Hematopoietic multipotent progenitor cell treated with erythropoietin and hydrocortisone succinate and interleukin-3 and kit ligand, for 6 days (in vitro differentiated cells): ENCODE measurements at regions not wholly inside any gene's neighbourhood (a gene's known extent, or its start where the extent isn't known, plus 50 kb on each side); places are given as distances from the start of the nearest gene placed in this dataset.
"Not testable (repeated sequence)": the region's sequence is repeated elsewhere in the genome, so short reads cannot be mapped to it uniquely, and the experiment has no call there.

ENCODE experiments used
- DNase-seq: peaks from one replicate; pipeline ENCODE4 v3.0.0-alpha.2; 2015

DNA sequence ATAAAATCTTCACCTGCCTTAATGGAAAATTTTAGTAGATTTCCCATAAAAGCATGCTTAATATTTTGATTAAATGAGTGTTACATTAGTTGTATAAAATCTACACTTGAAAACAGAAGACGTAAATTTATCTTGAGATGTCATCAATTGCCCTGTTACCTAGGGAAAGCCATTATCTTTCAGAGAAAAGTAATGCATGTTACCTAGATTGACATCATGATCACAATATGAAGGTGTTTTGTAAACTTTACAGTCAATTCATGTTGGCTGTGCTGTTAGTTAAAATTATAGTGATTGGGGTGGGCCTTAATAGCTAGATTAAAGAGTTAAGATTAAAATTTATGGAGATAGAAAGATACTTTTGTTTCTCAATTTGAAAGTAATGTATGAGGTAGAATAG, 293.2 kb upstream of the PCDH18 start:
- DNase-seq = no peak

DNA sequence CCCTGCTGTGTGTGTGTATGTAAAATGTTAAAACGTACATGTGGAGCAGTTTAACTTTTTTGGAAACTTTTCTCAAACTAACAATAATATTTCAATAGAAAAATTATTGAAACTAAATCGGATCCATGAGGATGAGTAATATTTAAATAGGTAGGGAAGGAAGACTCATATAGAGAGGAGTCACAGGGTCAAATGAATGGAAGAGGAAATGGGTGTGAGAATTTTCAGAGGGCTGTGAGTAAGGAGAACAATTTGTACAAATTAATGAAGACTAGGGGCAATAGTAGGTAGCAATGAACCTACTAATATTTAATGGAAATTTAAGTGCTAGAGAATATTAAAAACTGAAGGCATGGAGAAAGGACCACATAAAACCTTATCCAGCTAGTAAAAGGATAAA, 290.7 kb upstream of the PCDH18 start:
- no peak for DNase-seq

DNA sequence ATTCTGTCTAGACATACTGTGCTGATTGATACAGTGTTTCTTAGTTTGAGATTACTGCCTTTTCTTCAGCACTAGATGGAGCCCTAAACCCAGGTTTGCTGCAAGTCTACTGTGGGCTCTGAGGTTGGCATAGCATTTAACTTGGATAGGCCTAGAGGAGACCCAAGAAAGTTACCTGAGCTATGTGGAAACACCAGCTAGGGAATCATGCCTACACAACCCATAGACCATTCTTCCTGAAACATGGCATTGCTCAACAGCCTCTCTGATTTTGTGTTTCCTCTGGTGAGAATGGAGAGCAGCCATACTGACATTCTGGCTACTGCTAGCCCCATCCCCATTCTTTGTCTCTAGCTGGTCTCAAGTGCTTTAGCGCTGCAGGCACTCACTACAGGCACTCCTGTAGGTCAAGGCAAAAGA, 287.7 kb upstream of the PCDH18 start:
- DNase-seq = peak; percentile 60

- DNase-seq = no peak
Measured at GRCh38 chr4:137812258-137812657, 280.0 kb upstream of the PCDH18 start.

GRCh38 chr4:137806420-137806819, 274.1 kb upstream of the PCDH18 start:
- DNase-seq = no peak

DNA sequence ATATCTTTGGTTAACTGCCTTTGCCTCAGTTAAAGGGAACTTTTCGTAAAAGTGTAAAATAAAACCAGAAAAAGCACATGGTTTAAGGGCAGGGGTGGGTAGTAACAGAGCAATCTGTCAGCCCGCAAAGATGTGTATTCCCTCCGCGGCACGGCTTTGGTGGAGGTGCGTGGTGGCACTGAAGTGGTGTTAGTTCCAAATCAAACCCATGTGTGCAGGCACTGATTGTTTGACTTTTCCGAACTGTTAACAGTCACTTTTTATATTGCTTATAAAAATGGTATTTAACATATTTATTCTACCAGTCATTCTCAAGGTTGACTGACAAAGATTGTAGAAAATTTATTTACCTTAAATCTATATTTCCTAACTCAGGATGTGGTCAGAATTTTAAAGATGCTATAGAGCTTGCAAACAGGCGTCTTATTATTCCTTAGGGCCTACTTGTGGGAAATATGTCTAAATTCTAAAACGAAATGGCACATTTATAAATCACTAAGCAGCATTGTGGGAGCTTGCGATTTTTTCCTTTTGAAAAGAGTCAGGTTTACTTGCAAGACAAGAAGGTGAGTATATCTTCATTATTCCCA, 272.7 kb upstream of the PCDH18 start:
- DNase-seq = no peak

DNA sequence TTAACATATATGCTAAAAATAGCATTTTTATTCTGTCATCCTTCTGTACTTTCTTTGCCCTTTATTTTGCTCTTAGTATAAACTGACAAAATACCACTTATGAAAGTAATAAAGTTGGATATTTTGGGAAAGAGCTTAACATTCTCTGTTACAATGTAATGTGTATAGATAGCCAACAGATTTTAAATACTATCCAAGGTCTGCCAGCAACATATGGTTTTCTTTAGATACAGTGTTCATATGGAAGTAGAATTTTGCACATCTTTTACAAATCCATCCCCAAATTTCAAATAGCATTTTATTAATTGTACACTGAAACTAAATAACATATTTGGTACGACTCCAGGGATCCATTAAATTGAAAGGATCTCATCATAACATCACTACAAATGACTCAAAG, 268.6 kb upstream of the PCDH18 start:
- DNase-seq = no peak

- no peak for DNase-seq
Measured at GRCh38 chr4:137794764-137795254, 262.5 kb upstream of the PCDH18 start.

- not testable (repeated sequence) for DNase-seq
Measured at GRCh38 chr4:137789263-137789662, 257.0 kb upstream of the PCDH18 start.

GRCh38 chr4:137783923-137784322, 251.6 kb upstream of the PCDH18 start:
- not testable (repeated sequence) for DNase-seq

- DNase-seq = no peak
Measured at GRCh38 chr4:137775701-137776100, 243.4 kb upstream of the PCDH18 start.

GRCh38 chr4:137774501-137774900, 242.2 kb upstream of the PCDH18 start:
- no peak for DNase-seq

DNA sequence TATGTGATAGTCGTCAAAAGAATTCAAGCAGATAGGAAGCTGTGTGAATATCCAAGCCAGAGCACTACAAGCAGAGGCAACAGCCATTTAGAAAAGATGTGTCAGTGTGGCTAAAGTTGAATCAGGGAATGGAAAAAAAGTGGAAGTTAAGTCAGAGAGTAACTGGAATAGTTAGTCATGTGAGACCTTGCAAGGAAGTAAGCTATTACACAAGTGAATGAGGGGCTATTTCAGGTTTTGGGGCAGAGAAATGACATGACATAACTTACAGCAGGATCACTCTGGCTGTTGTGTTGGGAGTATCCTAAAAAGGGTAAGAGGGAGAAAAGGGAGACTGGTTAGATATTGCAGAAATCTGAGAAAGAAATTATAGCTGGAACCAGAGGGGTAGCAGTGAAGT, 236.6 kb upstream of the PCDH18 start:
- DNase-seq = no peak

GRCh38 chr4:137768196-137768595, 235.9 kb upstream of the PCDH18 start:
- DNase-seq = no peak

- DNase-seq = no peak
Measured at GRCh38 chr4:137762591-137762990, 230.3 kb upstream of the PCDH18 start.

GRCh38 chr4:137754652-137755471, 222.6 kb upstream of the PCDH18 start:
- no peak for DNase-seq

- DNase-seq = no peak
Measured at GRCh38 chr4:137749466-137749865, 217.2 kb upstream of the PCDH18 start.

DNA sequence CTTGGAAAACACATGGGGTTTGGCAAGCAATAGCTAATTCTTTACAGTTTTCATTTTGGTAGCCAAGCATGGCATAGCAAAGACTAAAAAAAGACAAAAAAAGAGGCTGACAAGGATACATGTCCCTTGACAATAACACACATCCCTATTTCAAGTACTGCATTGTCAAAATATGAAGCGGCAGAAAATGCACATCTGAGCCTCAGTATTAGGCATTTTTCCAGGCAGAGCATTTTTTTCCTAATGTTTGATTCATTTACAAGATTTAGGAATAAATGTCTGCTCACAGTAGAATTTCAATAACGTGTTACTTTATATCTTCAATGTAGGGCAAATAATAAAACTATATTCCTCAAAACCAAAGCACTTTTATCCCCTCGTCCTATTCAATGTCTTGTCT, 216.3 kb upstream of the PCDH18 start:
- no peak for DNase-seq

GRCh38 chr4:137740141-137740540, 207.8 kb upstream of the PCDH18 start:
- DNase-seq = no peak

DNA sequence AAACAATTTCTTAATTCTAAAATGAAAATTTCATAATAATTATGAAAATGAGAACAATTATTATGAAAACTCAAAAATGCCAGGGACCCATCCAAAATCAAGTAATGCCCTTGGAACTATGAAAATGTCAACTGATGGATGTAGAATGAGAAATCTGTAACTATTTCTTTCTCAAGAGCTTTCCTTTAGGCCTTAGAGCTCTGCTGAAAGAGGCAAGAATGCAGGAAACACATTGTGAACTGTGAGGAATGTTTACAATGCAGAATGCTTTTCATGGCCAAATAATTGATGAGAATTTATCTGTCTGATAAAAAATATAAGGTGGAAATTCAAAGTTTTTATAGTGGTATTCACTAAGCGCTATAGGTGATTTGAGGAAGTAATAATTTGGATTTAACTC, 207.1 kb upstream of the PCDH18 start:
- DNase-seq = no peak

- DNase-seq = no peak
Measured at GRCh38 chr4:137738375-137738990, 206.2 kb upstream of the PCDH18 start.

DNA sequence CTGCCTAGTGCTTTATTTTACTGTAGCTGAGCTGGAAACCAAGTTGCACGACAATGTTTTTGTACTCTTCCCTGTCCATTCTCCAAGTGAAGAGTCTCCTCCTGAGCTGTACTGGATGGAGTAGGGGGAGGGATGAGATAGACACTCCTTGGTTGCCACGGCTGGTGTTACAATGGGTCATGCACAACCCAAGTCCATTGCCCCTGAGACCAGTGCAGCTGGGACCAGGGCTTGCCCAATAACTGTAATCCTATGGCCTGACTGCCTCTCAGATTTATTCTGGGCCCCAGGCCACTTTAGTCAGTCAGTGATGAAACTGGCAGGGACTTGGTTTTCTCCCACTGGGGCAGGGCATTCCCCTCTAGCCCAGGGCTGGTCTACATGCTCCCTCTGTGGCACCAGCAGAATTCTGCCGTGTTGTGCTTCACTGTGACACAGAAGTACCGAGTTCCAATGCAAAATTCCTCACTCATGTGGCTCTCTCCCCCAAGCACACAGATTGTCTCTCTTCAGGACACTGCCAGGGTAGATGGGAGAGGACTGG, 203.3 kb upstream of the PCDH18 start:
- DNase-seq = no peak
